HFFc6 (cell line): ENCODE measurements at regions not wholly inside any gene's neighbourhood (a gene's known extent, or its start where the extent isn't known, plus 50 kb on each side); places are given as distances from the start of the nearest gene placed in this dataset.

Experiments
- DNase-seq: peaks from one replicate; pipeline ENCODE4 v3.0.0-alpha.2; 2018
- H3K27ac Mint-ChIP-seq: 2 replicates; pipeline ENCODE4 v1.8.0; 2020; ENCODE audit warnings: mild to moderate bottlenecking, mixed read lengths
- H3K27me3 Mint-ChIP-seq: 2 replicates; pipeline ENCODE4 v1.8.0; 2021; ENCODE audit warnings: mild to moderate bottlenecking, moderate library complexity, mixed read lengths; ENCODE audit not compliant: insufficient read depth
- H3K36me3 Mint-ChIP-seq: 2 replicates; pipeline ENCODE4 v1.8.0; 2021; ENCODE audit warnings: low read depth, mixed read lengths
- H3K4me1 Mint-ChIP-seq: 2 replicates; pipeline ENCODE4 v1.8.0; 2020; ENCODE audit warnings: low read depth, mixed read lengths
- H3K4me3 Mint-ChIP-seq: 2 replicates; pipeline ENCODE4 v1.8.0; 2020; ENCODE audit warnings: mild to moderate bottlenecking, moderate library complexity, mixed read lengths
- H3K9me3 Mint-ChIP-seq: 2 replicates; pipeline ENCODE4 v1.8.0; 2020; ENCODE audit warnings: mild to moderate bottlenecking, mixed read lengths
- TF ChIP-seq, protein P1 (sequence below): fragments of 200-600 bp; sonication (generic); IDR thresholded peaks from 2 replicates; pipeline ENCODE4 v1.5.0; 2021; ENCODE audit warnings: antibody characterized with exemption, mild to moderate bottlenecking

DNA sequence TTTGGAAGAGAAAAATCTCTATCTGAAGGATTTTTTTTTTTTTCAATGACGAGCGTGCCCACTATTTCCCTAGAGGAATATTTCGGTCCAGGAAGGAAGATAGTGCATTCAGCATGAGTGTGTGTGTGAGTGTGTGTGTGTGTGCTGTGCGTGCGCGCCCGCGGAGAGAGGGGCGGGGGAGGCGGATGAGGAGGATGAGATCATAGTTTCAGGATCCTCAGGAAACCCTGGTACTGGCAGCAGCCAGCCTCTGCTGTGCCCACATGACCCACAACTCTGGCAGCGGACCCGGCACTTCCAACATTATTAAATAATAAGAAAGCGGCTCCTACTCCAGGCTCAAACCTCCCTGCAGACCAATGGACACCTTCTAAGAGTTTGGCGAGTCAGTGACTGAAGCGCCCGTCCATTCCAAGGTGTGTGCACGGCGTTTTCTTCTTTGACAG, 217.0 kb upstream of the DTNA start:
- peaks cover 3% of the 10 kb centered on the region for H3K27me3 Mint-ChIP-seq

DNA sequence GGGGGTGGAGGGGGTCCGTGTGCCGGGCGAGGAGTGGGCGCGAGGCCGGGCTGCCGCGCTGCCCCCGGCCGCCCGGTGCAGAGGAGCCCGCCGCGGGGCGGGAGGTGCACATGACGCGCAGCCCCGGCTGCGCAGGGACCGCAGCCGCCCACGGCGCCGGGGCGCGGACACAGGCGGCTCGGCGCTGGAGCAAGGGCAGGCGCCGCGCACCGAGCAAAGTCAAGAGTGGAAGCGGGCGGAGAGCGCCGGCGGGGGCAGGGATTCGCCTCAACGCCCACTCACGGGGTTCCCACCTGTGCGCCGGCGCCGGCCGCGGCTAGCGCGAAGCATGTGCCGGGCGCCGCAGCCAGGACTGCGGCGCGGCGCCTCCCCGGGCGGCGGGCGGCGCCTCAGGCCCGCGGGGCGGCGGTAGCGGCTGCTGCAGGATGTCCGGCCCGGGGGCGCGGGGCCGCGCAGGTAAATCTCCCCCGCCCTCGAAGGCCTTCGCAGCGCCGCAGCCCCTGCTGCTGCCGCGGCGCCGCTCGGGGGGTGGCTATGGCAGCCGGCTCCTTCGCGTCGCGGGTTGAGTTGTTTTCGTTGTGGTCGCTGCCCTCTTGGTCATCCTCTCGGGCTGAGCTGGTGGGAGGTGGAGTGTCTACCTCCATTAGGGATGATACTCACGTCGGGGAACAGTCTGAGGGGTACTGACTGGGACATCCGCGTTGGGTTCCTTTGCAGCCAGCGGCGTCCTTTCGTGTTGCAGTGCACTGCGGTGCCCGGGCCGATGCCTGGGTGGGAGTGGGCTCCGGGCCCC, 216.3 kb upstream of the DTNA start:
- H3K27me3 Mint-ChIP-seq: peaks cover 3% of the 10 kb centered on the region
- no peak for DNase-seq

More for the DNA sequence above, 217.0 kb upstream of the DTNA start:
- Mint-ChIP-seq H3K36me3 (no peaks in the 10 kb centered on the region), H3K4me1 (no peaks in the 10 kb centered on the region), H3K9me3 (no peaks in the 10 kb centered on the region), H3K4me3 (no peak overlapping the region), H3K27ac (no peak overlapping the region)
- TF ChIP-seq, protein P1, sequence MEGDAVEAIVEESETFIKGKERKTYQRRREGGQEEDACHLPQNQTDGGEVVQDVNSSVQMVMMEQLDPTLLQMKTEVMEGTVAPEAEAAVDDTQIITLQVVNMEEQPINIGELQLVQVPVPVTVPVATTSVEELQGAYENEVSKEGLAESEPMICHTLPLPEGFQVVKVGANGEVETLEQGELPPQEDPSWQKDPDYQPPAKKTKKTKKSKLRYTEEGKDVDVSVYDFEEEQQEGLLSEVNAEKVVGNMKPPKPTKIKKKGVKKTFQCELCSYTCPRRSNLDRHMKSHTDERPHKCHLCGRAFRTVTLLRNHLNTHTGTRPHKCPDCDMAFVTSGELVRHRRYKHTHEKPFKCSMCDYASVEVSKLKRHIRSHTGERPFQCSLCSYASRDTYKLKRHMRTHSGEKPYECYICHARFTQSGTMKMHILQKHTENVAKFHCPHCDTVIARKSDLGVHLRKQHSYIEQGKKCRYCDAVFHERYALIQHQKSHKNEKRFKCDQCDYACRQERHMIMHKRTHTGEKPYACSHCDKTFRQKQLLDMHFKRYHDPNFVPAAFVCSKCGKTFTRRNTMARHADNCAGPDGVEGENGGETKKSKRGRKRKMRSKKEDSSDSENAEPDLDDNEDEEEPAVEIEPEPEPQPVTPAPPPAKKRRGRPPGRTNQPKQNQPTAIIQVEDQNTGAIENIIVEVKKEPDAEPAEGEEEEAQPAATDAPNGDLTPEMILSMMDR: no peak
- DNase-seq: peak; percentile 20

DNA sequence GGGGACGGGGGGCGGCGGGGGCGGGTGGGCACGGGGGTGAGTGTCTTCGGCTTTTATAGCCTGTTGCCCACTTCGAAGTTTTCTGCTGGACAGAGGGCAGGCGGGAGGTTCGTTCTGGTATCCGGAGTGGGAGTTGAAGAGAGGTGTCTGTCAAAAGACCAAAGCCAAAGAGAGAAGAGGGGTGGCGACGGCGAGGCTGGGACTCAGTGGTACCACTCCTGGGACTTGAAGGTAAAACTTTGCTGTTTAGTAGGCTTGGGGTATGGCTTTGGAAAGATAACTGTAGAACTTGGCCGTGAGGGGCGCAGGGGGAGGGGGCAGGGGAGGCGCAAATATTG, 215.8 kb upstream of the DTNA start:
- DNase-seq: no peak
- no peak overlapping the region for H3K27ac Mint-ChIP-seq
- no peaks in the 10 kb centered on the region for H3K4me1 Mint-ChIP-seq
- H3K9me3 Mint-ChIP-seq: no peaks in the 10 kb centered on the region
- TF ChIP-seq, protein P1: no peak
- H3K27me3 Mint-ChIP-seq: peaks cover 3% of the 10 kb centered on the region
- no peaks in the 10 kb centered on the region for H3K36me3 Mint-ChIP-seq
- H3K4me3 Mint-ChIP-seq: no peak overlapping the region

More for the DNA sequence above, 216.3 kb upstream of the DTNA start:
- Mint-ChIP-seq H3K4me3 (no peak overlapping the region), H3K36me3 (no peaks in the 10 kb centered on the region), H3K4me1 (no peaks in the 10 kb centered on the region), H3K9me3 (no peaks in the 10 kb centered on the region), H3K27ac (no peak overlapping the region)
- TF ChIP-seq, protein P1: no peak

DNA sequence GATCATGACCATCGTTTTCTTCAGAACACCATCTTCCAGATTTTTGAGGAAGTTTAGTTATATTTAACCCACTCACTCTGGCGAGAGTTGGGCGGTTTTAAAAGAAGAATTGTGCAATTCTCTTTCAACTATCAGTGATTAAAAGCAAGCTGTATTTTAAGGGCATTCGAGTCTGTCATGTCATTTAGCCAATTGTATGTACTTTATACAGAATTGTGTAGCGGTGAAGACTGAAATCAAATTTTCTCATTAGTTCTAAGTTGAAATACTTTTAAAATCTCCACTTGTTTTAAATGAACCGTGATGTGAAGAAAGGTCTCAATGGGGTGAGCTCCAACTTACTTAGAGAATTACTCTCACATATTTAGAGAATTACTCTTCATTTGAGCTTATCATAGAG, 214.6 kb upstream of the DTNA start:
- no peaks in the 10 kb centered on the region for H3K9me3 Mint-ChIP-seq
- H3K36me3 Mint-ChIP-seq: no peaks in the 10 kb centered on the region
- DNase-seq: no peak
- H3K4me1 Mint-ChIP-seq: no peaks in the 10 kb centered on the region
- no peak overlapping the region for H3K27ac Mint-ChIP-seq
- H3K27me3 Mint-ChIP-seq: peaks cover 3% of the 10 kb centered on the region
- H3K4me3 Mint-ChIP-seq: no peak overlapping the region
- TF ChIP-seq, protein P1: no peak

DNA sequence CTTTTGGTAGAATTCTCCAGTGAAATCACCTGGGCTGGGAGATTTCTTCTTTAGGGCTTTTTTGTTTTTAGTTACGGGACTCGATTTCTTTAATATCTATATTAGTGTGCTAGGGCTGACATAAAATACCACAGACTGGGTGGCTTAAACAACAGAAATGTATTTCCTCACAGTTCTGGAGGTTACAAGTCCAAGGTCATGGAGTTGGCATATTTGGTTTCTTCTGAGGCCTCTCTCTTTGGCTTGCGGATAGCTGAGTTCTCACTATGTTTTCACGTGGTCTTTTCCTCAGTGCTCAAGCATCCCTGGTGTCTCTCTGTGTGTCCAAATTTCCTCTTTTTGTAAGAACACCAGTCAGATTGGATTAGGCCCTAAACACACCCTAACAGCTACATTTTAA, 208.5 kb upstream of the DTNA start:
- H3K4me3 Mint-ChIP-seq: no peak overlapping the region
- no peak overlapping the region for H3K27ac Mint-ChIP-seq
- H3K4me1 Mint-ChIP-seq: no peaks in the 10 kb centered on the region
- TF ChIP-seq, protein P1: no peak
- no peaks in the 10 kb centered on the region for H3K27me3 Mint-ChIP-seq
- no peaks in the 10 kb centered on the region for H3K36me3 Mint-ChIP-seq
- no peak for DNase-seq
- peaks cover 22% of the 10 kb centered on the region for H3K9me3 Mint-ChIP-seq
